Neural cell (in vitro differentiated cells): ENCODE measurements at regions not wholly inside any gene's neighbourhood (a gene's known extent, or its start where the extent isn't known, plus 50 kb on each side); places are given as distances from the start of the nearest gene placed in this dataset.

Source experiments
- H2AFZ ChIP-seq: fragments of 200-600, 300-800 bp; sonication (generic), shearing (Covaris generic); 2 replicates; pipeline ENCODE4 v1.6.0; 2014; ENCODE audit warnings: low read depth, mild to moderate bottlenecking, antibody characterized with exemption, low read length, moderate library complexity
- H3F3A ChIP-seq: fragments of 200-600 bp; shearing (Covaris generic); 2 replicates; pipeline ENCODE4 v1.6.1; 2016; ENCODE audit warnings: mild to moderate bottlenecking, moderate library complexity, mixed read lengths, antibody characterized with exemption, low read length; ENCODE audit not compliant: insufficient read depth, poor library complexity, severe bottlenecking
- H3K27ac ChIP-seq: fragments of 200-600, 300-800 bp; sonication (generic), shearing (Covaris generic); 2 replicates; pipeline ENCODE4 v1.5.1; 2014; ENCODE audit warnings: mild to moderate bottlenecking, low read length, moderate library complexity
- H3K27me3 ChIP-seq: fragments of 300-800, 200-600 bp; sonication (generic), shearing (Covaris generic); 2 replicates; pipeline ENCODE4 v1.6.0; 2014; ENCODE audit warnings: mild to moderate bottlenecking, low read depth, low read length, moderate library complexity; ENCODE audit not compliant: insufficient read depth
- H3K36me3 ChIP-seq: fragments of 300-800, 200-600 bp; sonication (generic), shearing (Covaris generic); 2 replicates; pipeline ENCODE4 v1.5.1; 2014; ENCODE audit warnings: mild to moderate bottlenecking, antibody characterized with exemption, low read length, moderate library complexity; ENCODE audit not compliant: insufficient read depth
- H3K4me2 ChIP-seq: fragments of 300-800, 200-600 bp; sonication (generic), shearing (Covaris generic); 2 replicates; pipeline ENCODE4 v1.6.0; 2014; ENCODE audit warnings: mild to moderate bottlenecking, low read length
- H3K4me3 ChIP-seq: fragments of 300-800, 200-600 bp; sonication (generic), shearing (Covaris generic); 2 replicates; pipeline ENCODE4 v1.5.1; 2014; ENCODE audit warnings: mild to moderate bottlenecking, low read length, moderate library complexity
- H3K79me2 ChIP-seq: fragments of 200-600 bp; shearing (Covaris generic); replicated peaks from 2 replicates; pipeline ENCODE4 v1.6.0; 2014; ENCODE audit warnings: mild to moderate bottlenecking, low read length, moderate library complexity; ENCODE audit not compliant: insufficient read depth
- H3K9ac ChIP-seq: fragments of 300-800, 200-600 bp; sonication (generic), shearing (Covaris generic); 2 replicates; pipeline ENCODE4 v1.6.1; 2016; ENCODE audit warnings: mild to moderate bottlenecking, low read length, mixed read lengths
- H3K9me2 ChIP-seq: fragments of 200-600 bp; shearing (Covaris generic); 2 replicates; pipeline ENCODE4 v1.6.1; 2016; ENCODE audit warnings: mild to moderate bottlenecking, low read length, mixed read lengths; ENCODE audit not compliant: insufficient read depth
- H3K9me3 ChIP-seq: fragments of 200-600, 300-800 bp; sonication (generic), shearing (Covaris generic); 2 replicates; pipeline ENCODE4 v1.6.1; 2016; ENCODE audit warnings: mild to moderate bottlenecking, mixed run types, low read length, moderate library complexity, mixed read lengths
- H4K20me1 ChIP-seq: fragments of 200-600 bp; shearing (Covaris generic); 2 replicates; pipeline ENCODE4 v1.6.1; 2016; ENCODE audit warnings: mild to moderate bottlenecking, mixed run types; ENCODE audit not compliant: insufficient read depth
- RAD21 ChIP-seq: fragments of 450-650 bp; conservative IDR thresholded peaks from 2 replicates; pipeline ENCODE4 v1.6.1; 2014; ENCODE audit warnings: antibody characterized with exemption, mild to moderate bottlenecking, moderate library complexity
- SMC3 ChIP-seq: fragments of 450-650 bp; conservative IDR thresholded peaks from 2 replicates; pipeline ENCODE4 v1.6.1; 2014; ENCODE audit warnings: antibody characterized with exemption, mild to moderate bottlenecking, moderate library complexity; ENCODE audit not compliant: poor library complexity
- TAF1 ChIP-seq: IDR thresholded peaks from 2 replicates; pipeline ENCODE4 v1.6.1; 2012; ENCODE audit warnings: low read depth
- TF ChIP-seq, protein P1 (sequence below): fragments of 450-650 bp; IDR thresholded peaks from 2 replicates; pipeline ENCODE4 v1.5.1; 2014; ENCODE audit warnings: antibody characterized with exemption, mild to moderate bottlenecking, moderate library complexity; ENCODE audit not compliant: poor library complexity, severe bottlenecking
- TF ChIP-seq, protein P2 (sequence below): IDR thresholded peaks from 2 replicates; pipeline ENCODE4 v1.6.1; 2012; ENCODE audit warnings: borderline replicate concordance

DNA sequence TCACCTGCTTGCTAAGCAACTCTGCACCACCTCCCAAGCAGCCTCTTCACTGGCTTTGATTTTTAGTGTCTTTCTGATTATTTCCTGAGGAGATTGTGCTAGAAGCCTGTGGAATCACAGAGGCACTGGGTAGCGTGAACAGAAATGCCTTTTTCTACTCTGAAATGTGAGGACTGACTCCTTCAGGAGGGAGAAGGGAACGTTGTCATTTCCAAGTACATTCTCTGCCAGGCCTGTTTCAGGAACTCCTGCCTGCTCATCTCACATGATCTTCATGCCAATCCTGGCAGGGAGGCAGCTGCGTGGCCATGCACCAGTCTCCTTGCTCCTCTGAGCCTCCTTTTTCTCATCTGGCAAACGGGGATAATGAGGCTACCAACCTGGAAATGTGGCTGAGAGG is 49.8 kb upstream of the PRDM11 start:
- no peaks in the 10 kb centered on the region for H3K9me3 ChIP-seq
- no peak overlapping the region for H2AFZ ChIP-seq
- H3F3A ChIP-seq = no peaks in the 10 kb centered on the region
- no peak overlapping the region for H3K4me2 ChIP-seq
- no peak overlapping the region for H3K9ac ChIP-seq
- TF ChIP-seq TAF1 (no peak), RAD21 (peak; percentile 63), SMC3 (peak; percentile 59)
- TF ChIP-seq, protein P1, sequence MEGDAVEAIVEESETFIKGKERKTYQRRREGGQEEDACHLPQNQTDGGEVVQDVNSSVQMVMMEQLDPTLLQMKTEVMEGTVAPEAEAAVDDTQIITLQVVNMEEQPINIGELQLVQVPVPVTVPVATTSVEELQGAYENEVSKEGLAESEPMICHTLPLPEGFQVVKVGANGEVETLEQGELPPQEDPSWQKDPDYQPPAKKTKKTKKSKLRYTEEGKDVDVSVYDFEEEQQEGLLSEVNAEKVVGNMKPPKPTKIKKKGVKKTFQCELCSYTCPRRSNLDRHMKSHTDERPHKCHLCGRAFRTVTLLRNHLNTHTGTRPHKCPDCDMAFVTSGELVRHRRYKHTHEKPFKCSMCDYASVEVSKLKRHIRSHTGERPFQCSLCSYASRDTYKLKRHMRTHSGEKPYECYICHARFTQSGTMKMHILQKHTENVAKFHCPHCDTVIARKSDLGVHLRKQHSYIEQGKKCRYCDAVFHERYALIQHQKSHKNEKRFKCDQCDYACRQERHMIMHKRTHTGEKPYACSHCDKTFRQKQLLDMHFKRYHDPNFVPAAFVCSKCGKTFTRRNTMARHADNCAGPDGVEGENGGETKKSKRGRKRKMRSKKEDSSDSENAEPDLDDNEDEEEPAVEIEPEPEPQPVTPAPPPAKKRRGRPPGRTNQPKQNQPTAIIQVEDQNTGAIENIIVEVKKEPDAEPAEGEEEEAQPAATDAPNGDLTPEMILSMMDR = peak; percentile 57
- TF ChIP-seq, protein P2, sequence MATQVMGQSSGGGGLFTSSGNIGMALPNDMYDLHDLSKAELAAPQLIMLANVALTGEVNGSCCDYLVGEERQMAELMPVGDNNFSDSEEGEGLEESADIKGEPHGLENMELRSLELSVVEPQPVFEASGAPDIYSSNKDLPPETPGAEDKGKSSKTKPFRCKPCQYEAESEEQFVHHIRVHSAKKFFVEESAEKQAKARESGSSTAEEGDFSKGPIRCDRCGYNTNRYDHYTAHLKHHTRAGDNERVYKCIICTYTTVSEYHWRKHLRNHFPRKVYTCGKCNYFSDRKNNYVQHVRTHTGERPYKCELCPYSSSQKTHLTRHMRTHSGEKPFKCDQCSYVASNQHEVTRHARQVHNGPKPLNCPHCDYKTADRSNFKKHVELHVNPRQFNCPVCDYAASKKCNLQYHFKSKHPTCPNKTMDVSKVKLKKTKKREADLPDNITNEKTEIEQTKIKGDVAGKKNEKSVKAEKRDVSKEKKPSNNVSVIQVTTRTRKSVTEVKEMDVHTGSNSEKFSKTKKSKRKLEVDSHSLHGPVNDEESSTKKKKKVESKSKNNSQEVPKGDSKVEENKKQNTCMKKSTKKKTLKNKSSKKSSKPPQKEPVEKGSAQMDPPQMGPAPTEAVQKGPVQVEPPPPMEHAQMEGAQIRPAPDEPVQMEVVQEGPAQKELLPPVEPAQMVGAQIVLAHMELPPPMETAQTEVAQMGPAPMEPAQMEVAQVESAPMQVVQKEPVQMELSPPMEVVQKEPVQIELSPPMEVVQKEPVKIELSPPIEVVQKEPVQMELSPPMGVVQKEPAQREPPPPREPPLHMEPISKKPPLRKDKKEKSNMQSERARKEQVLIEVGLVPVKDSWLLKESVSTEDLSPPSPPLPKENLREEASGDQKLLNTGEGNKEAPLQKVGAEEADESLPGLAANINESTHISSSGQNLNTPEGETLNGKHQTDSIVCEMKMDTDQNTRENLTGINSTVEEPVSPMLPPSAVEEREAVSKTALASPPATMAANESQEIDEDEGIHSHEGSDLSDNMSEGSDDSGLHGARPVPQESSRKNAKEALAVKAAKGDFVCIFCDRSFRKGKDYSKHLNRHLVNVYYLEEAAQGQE = no peak
- H3K4me3 ChIP-seq = no peak overlapping the region
- H3K79me2 ChIP-seq = no peaks in the 10 kb centered on the region
- H3K27me3 ChIP-seq = no peaks in the 10 kb centered on the region
- H4K20me1 ChIP-seq = no peaks in the 10 kb centered on the region
- no peak overlapping the region for H3K27ac ChIP-seq
- H3K36me3 ChIP-seq = no peaks in the 10 kb centered on the region
- H3K9me2 ChIP-seq = no peaks in the 10 kb centered on the region
